Hepatocyte (in vitro differentiated cells): ENCODE measurements at regions not wholly inside any gene's neighbourhood (a gene's known extent, or its start where the extent isn't known, plus 50 kb on each side); places are given as distances from the start of the nearest gene placed in this dataset.

Source experiments
- DNase-seq: peaks from one replicate; pipeline ENCODE4 v3.0.0-alpha.2; 2016; ENCODE audit warnings: low spot score
- H2AFZ ChIP-seq: fragments of 200-600 bp; sonication (generic); 2 replicates; pipeline ENCODE4 v1.6.0; 2016; ENCODE audit warnings: antibody characterized with exemption, mild to moderate bottlenecking
- H3K27ac ChIP-seq: fragments of 200-600 bp; sonication (generic); 2 replicates; pipeline ENCODE4 v1.5.1; 2016; ENCODE audit warnings: mild to moderate bottlenecking
- H3K27me3 ChIP-seq: fragments of 200-600 bp; sonication (generic); 2 replicates; pipeline ENCODE4 v1.6.1; 2016
- H3K36me3 ChIP-seq: fragments of 200-600 bp; sonication (generic); replicated peaks from 2 replicates; pipeline ENCODE4 v1.5.1; 2016; ENCODE audit warnings: low read depth; ENCODE audit not compliant: insufficient read depth
- H3K4me1 ChIP-seq: fragments of 200-600 bp; sonication (generic); 2 replicates; pipeline ENCODE4 v1.5.1; 2016; ENCODE audit warnings: mild to moderate bottlenecking, moderate library complexity; ENCODE audit not compliant: insufficient read depth
- H3K4me2 ChIP-seq: fragments of 200-600 bp; sonication (generic); 2 replicates; pipeline ENCODE4 v1.6.0; 2016
- H3K4me3 ChIP-seq: fragments of 200-600 bp; sonication (generic); 2 replicates; pipeline ENCODE4 v1.5.1; 2016; ENCODE audit warnings: mild to moderate bottlenecking
- H3K79me2 ChIP-seq: fragments of 200-600 bp; sonication (generic); 2 replicates; pipeline ENCODE4 v1.6.0; 2017; ENCODE audit warnings: mild to moderate bottlenecking
- H3K9me2 ChIP-seq: fragments of 200-600 bp; sonication (generic); replicated peaks from 2 replicates; pipeline ENCODE4 v1.6.0; 2017; ENCODE audit warnings: mild to moderate bottlenecking; ENCODE audit not compliant: insufficient read depth
- H3K9me3 ChIP-seq: fragments of 200-600 bp; sonication (generic); 2 replicates; pipeline ENCODE4 v1.5.1; 2016; ENCODE audit warnings: low read depth, mild to moderate bottlenecking
- H4K20me1 ChIP-seq: fragments of 200-600 bp; sonication (generic); 2 replicates; pipeline ENCODE4 v1.6.0; 2016; ENCODE audit warnings: mild to moderate bottlenecking; ENCODE audit not compliant: insufficient read depth, poor library complexity, severe bottlenecking
- EZH2 ChIP-seq: fragments of 200-600 bp; sonication (generic); IDR thresholded peaks from 2 replicates; pipeline ENCODE4 v1.6.1; 2016; ENCODE audit warnings: antibody characterized with exemption, mild to moderate bottlenecking, borderline replicate concordance
- EZH2phosphoT487 ChIP-seq: fragments of 200-600 bp; sonication (generic); IDR thresholded peaks from one replicate; pipeline ENCODE4 v1.6.1; 2018; ENCODE audit warnings: antibody characterized with exemption, mild to moderate bottlenecking, low read depth, moderate library complexity; ENCODE audit not compliant: unreplicated experiment, severe bottlenecking
- WGBS: methylation state at CpG from one replicate; pipeline ENCODE4 v1.1.6; 2016; ENCODE audit warnings: low lambda C conversion rate; ENCODE audit errors: missing lambda C conversion rate; 5-methylcytosine and 5-hydroxymethylcytosine counted together
- TF ChIP-seq, protein P1 (sequence below): fragments of 200-600 bp; sonication (generic); IDR thresholded peaks from 2 replicates; pipeline ENCODE4 v1.5.1; 2016; ENCODE audit warnings: antibody characterized with exemption, mild to moderate bottlenecking; ENCODE audit not compliant: poor library complexity

DNA sequence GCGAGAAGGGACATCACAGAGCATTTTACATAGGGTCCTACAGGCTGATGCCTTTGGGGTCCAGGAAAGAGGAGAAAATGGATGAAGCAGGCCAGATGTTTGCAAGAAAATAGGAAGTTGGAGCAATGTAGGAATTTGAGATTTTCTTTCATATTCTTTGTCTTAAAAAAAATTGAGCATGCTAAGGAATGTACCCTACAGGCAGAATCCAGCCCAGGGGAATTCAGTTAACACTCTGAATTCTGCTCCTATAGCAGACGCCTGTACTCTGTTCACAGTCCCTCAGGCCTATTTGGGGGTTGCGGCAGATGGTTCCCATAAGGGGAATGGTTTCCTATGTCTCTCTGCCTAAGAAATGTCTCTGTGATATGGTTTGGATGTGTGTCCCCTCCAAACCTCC lies 393.7 kb upstream of the C16orf82 start:
- Histone ChIP-seq H2AFZ (no peak overlapping the region), H3K36me3 (no peaks in the 10 kb centered on the region), H3K27me3 (no peaks in the 10 kb centered on the region), H3K79me2 (no peaks in the 10 kb centered on the region), H4K20me1 (no peaks in the 10 kb centered on the region), H3K9me3 (no peaks in the 10 kb centered on the region), H3K4me1 (no peaks in the 10 kb centered on the region), H3K9me2 (no peaks in the 10 kb centered on the region), H3K27ac (no peak overlapping the region), H3K4me3 (no peak overlapping the region), H3K4me2 (no peak overlapping the region)
- no peak for DNase-seq
- WGBS = 89% methylated on average over 3 of the region's 3 CpGs
- TF ChIP-seq EZH2 = no peak

DNA sequence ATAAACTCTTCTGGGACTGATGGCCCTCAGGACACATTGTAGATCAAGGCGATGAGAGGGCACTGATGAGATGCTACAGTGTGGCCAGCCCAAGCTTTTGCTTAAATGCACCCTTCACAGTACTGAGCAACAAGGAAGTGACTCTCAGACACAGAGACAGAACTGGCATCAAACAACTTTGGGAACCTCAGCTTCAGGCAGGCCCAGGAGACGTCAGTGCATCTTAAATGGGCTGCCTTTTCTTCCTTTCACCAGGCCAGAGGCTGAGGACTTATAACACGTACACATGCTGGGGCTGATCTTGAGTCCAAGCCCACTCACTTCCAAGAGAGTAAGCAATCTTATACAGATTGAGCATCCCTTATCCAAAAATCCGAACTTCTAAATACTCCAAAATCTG lies 386.1 kb upstream of the C16orf82 start:
- no peaks in the 10 kb centered on the region for H3K36me3 ChIP-seq
- H3K4me2 ChIP-seq = no peak overlapping the region
- 69% methylated on average over 4 of the region's 4 CpGs for WGBS
- no peak for DNase-seq
- H3K4me1 ChIP-seq = no peaks in the 10 kb centered on the region
- H3K9me2 ChIP-seq = no peaks in the 10 kb centered on the region
- H3K4me3 ChIP-seq = no peak overlapping the region
- no peak for TF ChIP-seq EZH2
- no peak for TF ChIP-seq EZH2phosphoT487
- TF ChIP-seq, protein P1, sequence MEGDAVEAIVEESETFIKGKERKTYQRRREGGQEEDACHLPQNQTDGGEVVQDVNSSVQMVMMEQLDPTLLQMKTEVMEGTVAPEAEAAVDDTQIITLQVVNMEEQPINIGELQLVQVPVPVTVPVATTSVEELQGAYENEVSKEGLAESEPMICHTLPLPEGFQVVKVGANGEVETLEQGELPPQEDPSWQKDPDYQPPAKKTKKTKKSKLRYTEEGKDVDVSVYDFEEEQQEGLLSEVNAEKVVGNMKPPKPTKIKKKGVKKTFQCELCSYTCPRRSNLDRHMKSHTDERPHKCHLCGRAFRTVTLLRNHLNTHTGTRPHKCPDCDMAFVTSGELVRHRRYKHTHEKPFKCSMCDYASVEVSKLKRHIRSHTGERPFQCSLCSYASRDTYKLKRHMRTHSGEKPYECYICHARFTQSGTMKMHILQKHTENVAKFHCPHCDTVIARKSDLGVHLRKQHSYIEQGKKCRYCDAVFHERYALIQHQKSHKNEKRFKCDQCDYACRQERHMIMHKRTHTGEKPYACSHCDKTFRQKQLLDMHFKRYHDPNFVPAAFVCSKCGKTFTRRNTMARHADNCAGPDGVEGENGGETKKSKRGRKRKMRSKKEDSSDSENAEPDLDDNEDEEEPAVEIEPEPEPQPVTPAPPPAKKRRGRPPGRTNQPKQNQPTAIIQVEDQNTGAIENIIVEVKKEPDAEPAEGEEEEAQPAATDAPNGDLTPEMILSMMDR = no peak
- H3K27ac ChIP-seq = no peak overlapping the region
- no peaks in the 10 kb centered on the region for H3K79me2 ChIP-seq
- H2AFZ ChIP-seq = no peak overlapping the region
- H3K9me3 ChIP-seq = no peaks in the 10 kb centered on the region
- H4K20me1 ChIP-seq = no peaks in the 10 kb centered on the region
- H3K27me3 ChIP-seq = no peaks in the 10 kb centered on the region

DNA sequence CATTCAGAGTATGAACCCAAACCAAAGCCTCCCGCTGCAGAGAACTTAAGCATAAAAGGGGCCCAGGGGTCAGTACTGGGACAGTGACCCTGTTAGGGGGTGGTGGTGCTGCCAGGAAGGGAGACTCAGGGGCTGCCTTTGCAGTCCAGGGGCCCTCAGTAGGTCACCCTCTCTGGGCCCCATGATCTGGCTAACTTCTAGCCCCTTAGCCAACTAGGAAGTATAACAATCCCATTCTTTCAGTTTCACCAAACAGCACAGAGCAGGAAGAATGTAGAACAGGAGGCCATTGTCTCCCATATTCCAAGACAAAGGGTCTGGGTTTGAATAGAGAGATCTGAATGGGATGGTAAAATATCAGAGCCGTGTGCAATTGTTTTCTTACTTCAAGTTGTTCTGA lies 378.6 kb upstream of the C16orf82 start:
- no peaks in the 10 kb centered on the region for H3K4me1 ChIP-seq
- no peak overlapping the region for H2AFZ ChIP-seq
- no peaks in the 10 kb centered on the region for H4K20me1 ChIP-seq
- WGBS = 79% methylated on average over 2 of the region's 2 CpGs
- H3K4me2 ChIP-seq = no peak overlapping the region
- no peaks in the 10 kb centered on the region for H3K9me2 ChIP-seq
- DNase-seq = no peak
- H3K79me2 ChIP-seq = no peaks in the 10 kb centered on the region
- no peak overlapping the region for H3K27ac ChIP-seq
- TF ChIP-seq EZH2phosphoT487 (no peak), EZH2 (no peak)
- TF ChIP-seq, protein P1 = no peak
- no peaks in the 10 kb centered on the region for H3K27me3 ChIP-seq
- H3K9me3 ChIP-seq = no peaks in the 10 kb centered on the region
- no peak overlapping the region for H3K4me3 ChIP-seq
- H3K36me3 ChIP-seq = no peaks in the 10 kb centered on the region

DNA sequence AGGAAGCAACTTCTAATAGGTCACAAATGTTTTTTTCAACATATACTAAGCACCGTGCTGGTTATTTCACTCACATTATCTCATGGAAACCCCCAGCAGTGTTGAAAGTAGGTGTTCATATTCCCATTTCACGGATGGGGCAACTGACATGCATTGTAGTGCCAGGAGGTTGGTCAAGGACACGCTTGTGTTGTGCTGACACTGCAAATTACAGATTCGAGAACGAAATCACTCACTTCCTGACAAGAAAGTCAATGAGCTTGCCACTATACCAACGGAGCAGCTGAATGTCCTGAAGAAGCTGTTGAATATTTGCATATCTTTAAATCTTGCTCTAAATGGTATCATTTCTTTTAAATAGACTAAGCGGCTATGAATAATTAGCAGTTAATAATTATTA lies 378.0 kb upstream of the C16orf82 start:
- H3K27ac ChIP-seq = no peak overlapping the region
- H3K9me2 ChIP-seq = no peaks in the 10 kb centered on the region
- H3K27me3 ChIP-seq = no peaks in the 10 kb centered on the region
- H3K4me2 ChIP-seq = no peak overlapping the region
- no peaks in the 10 kb centered on the region for H3K36me3 ChIP-seq
- TF ChIP-seq, protein P1 = no peak
- no peak for TF ChIP-seq EZH2phosphoT487
- no peak for TF ChIP-seq EZH2
- no peak for DNase-seq
- H2AFZ ChIP-seq = no peak overlapping the region
- no peaks in the 10 kb centered on the region for H3K9me3 ChIP-seq
- no peak overlapping the region for H3K4me3 ChIP-seq
- no peaks in the 10 kb centered on the region for H3K4me1 ChIP-seq
- no peaks in the 10 kb centered on the region for H3K79me2 ChIP-seq
- no peaks in the 10 kb centered on the region for H4K20me1 ChIP-seq
- WGBS = 91% methylated on average over 7 of the region's 7 CpGs
